B cell (primary cell): ENCODE measurements at regions not wholly inside any gene's neighbourhood (a gene's known extent, or its start where the extent isn't known, plus 50 kb on each side); places are given as distances from the start of the nearest gene placed in this dataset.

ENCODE experiments used
- ATAC-seq: fragments of 200-7000 bp; cut with Tn5 transposase; one replicate; pipeline ENCODE4 v1.10.0; 2021; ENCODE audit warnings: low read depth, mild to moderate bottlenecking, moderate number of reproducible peaks, moderate library complexity
- CTCF ChIA-PET: fragments of 350-600 bp; sonication (Branson Sonifier 250); formaldehyde crosslinking; loops from one replicate; lab custom pipeline; 2021; ENCODE audit warnings: antibody characterized with exemption, inconsistent platforms; lab: Charles Lee
- POLR2A ChIA-PET: fragments of 350-600 bp; sonication (Branson Sonifier 250); formaldehyde crosslinking; loops from one replicate; lab custom pipeline; 2021; ENCODE audit warnings: antibody characterized with exemption; lab: Charles Lee
- DNase-seq: peaks from one replicate; pipeline ENCODE4 v3.0.0; 2013
- H2AFZ ChIP-seq: 2 replicates; pipeline ENCODE4 v1.6.1; 2012; ENCODE audit warnings: mild to moderate bottlenecking, low read depth, low read length; ENCODE audit not compliant: insufficient read depth, poor library complexity, severe bottlenecking
- H3K27ac ChIP-seq, 2 donors: 1 replicate in 1 of 2; 2 replicates in 1 of 2; pipeline ENCODE4 v1.5.1; 2012 to 2013; ENCODE audit warnings: low read length in 2 of 2, mild to moderate bottlenecking in 2 of 2, moderate library complexity in 1 of 2
- H3K27me3 ChIP-seq, 4 experiments: fragments of 200-600 bp in 1 of 4; sonication (generic) in 1 of 4; replicated peaks in 1 of 4; 1 replicate in 2 of 4; 2 replicates in 2 of 4; pipeline versions ENCODE4 v1.6.1 to v1.7.0; 2013 to 2016; ENCODE audit warnings: low read length in 3 of 4, mild to moderate bottlenecking in 2 of 4, mixed read lengths in 1 of 4, moderate library complexity in 1 of 4; ENCODE audit not compliant: insufficient read depth in 4 of 4, control insufficient read depth in 3 of 4; ENCODE audit errors: control extremely low read depth in 1 of 4
- H3K36me3 ChIP-seq, 2 experiments: replicated peaks in 1 of 2; 1 replicate in 1 of 2; 2 replicates in 1 of 2; pipeline versions ENCODE4 v1.6.1 to v1.7.1; 2013; ENCODE audit warnings: low read length in 1 of 2; ENCODE audit not compliant: insufficient read depth in 2 of 2, control insufficient read depth in 1 of 2; ENCODE audit errors: control extremely low read depth in 1 of 2, extremely low read depth in 1 of 2
- H3K4me1 ChIP-seq, 2 donors: fragments of 200-600 bp in 1 of 2; sonication (generic) in 1 of 2; 1 replicate in 1 of 2; 2 replicates in 1 of 2; pipeline versions ENCODE4 v1.5.1 to v1.6.1; 2013 to 2017; ENCODE audit warnings: low read length in 2 of 2; ENCODE audit not compliant: control insufficient read depth in 2 of 2, insufficient read depth in 2 of 2
- H3K4me2 ChIP-seq: replicated peaks from 2 replicates; pipeline ENCODE3; 2012; ENCODE audit warnings: mild to moderate bottlenecking, low read depth, low read length; ENCODE audit not compliant: poor library complexity, severe bottlenecking
- H3K4me3 ChIP-seq, 5 experiments: fragments of 200-600 bp in 1 of 5; sonication (generic) in 1 of 5; 1 replicate in 3 of 5; 2 replicates in 2 of 5; pipeline versions ENCODE4 v1.5.1 to v1.7.0; 2011 to 2016; ENCODE audit warnings: low read length in 4 of 5, mild to moderate bottlenecking in 4 of 5, low read depth in 2 of 5, control low read depth in 1 of 5, moderate library complexity in 1 of 5; ENCODE audit not compliant: insufficient read depth in 1 of 5; ENCODE audit errors: control extremely low read depth in 1 of 5, extremely low read depth in 1 of 5
- H3K79me2 ChIP-seq: fragments of 200-600 bp; sonication (generic); one replicate; pipeline ENCODE4 v1.6.0; 2016; ENCODE audit warnings: low read length; ENCODE audit not compliant: control insufficient read depth, insufficient read depth
- H3K9ac ChIP-seq: fragments of 200-600 bp; sonication (generic); 2 replicates; pipeline ENCODE4 v1.6.1; 2017; ENCODE audit warnings: mild to moderate bottlenecking, low read length, moderate library complexity
- H3K9me3 ChIP-seq, 3 donors: one replicate each; pipeline versions ENCODE4 v1.6.1 to v1.7.1; 2013; ENCODE audit warnings: low read length in 2 of 3; ENCODE audit not compliant: control insufficient read depth in 2 of 3, insufficient read depth in 1 of 3; ENCODE audit errors: control extremely low read depth in 1 of 3
- H4K20me1 ChIP-seq: 2 replicates; pipeline ENCODE4 v1.6.0; 2012; ENCODE audit warnings: mild to moderate bottlenecking, low read length; ENCODE audit not compliant: insufficient read depth, control insufficient read depth, poor library complexity, severe bottlenecking
- H3K27ac Mint-ChIP-seq: one replicate; pipeline ENCODE4 v1.8.0; 2021; ENCODE audit warnings: mixed read lengths
- H3K27me3 Mint-ChIP-seq: one replicate; pipeline ENCODE4 v1.8.0; 2021; ENCODE audit warnings: mixed read lengths
- H3K4me1 Mint-ChIP-seq: one replicate; pipeline ENCODE4 v1.8.0; 2021; ENCODE audit warnings: mixed read lengths
- H3K4me3 Mint-ChIP-seq: one replicate; pipeline ENCODE4 v1.8.0; 2021; ENCODE audit warnings: mixed read lengths
- H3K9me3 Mint-ChIP-seq: one replicate; pipeline ENCODE4 v1.8.0; 2022; ENCODE audit warnings: mixed read lengths; ENCODE audit not compliant: insufficient read depth
- CTCF ChIP-seq: fragments of 200-600 bp; IDR thresholded peaks from one replicate; pipeline ENCODE4 v1.8.0; 2022; ENCODE audit warnings: antibody characterized with exemption, mild to moderate bottlenecking
- EZH2 ChIP-seq: IDR thresholded peaks from 2 replicates; pipeline ENCODE4 v1.6.1; 2012; ENCODE audit warnings: borderline replicate concordance, low read depth, mild to moderate bottlenecking, moderate library complexity, low read length; ENCODE audit not compliant: insufficient read depth, poor library complexity, severe bottlenecking
- WGBS: methylation state at CpG from one replicate; pipeline ENCODE4 v1.1.5; 2013; ENCODE audit warnings: missing lambda C conversion rate; ENCODE audit not compliant: insufficient coverage; 5-methylcytosine and 5-hydroxymethylcytosine counted together
- intact Hi-C: fragments of 100-400 bp; cut with micrococcal nuclease; formaldehyde crosslinking; loops from one replicate; pipeline ENCODE4 v1.10.0; 2022

DNA sequence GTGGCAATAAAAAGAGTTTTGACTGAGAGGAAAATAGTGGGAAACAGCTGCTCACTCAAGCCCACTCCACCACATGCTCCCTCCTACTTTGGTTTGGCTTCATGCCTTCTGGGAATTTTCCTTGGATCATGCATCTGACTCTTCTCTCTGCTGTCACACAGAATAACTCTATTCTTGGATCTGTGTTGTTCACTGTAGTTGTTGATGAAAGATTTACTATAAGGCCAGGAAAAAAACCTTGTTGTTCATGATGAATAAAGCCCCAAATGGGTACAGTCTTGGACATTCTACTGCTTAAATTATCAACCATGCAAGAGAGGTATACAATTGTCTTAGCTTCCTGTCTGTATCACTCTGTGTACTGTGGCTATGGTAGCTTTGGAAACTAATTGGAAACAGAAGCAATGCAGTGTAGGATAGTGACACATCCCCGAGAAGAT, 70.5 kb downstream of the TMX1 start:
- TF ChIP-seq CTCF, result no peak
- no peak for TF ChIP-seq EZH2
- Histone ChIP-seq H3K27ac (no peak overlapping the region), H3K4me3 (no peak overlapping the region), H2AFZ (no peak overlapping the region), H3K27me3 (peaks cover 0 to 4% (median 0%) of the 10 kb centered on the region in 4 experiments), H3K9ac (no peak overlapping the region), H3K79me2 (no peaks in the 10 kb centered on the region), H3K36me3 (no peaks in the 10 kb centered on the region), H3K4me1 (no peaks in the 10 kb centered on the region), H3K4me2 (no peak overlapping the region), H4K20me1 (no peaks in the 10 kb centered on the region), H3K9me3 (no peaks in the 10 kb centered on the region)
- ATAC-seq (no peak), DNase-seq (no peak)
- no CpG with 5 or more reads among the region's 1 CpG for WGBS
- CTCF ChIA-PET, result no interaction called here
- intact Hi-C loops, result no loop called here
- H3K9me3 Mint-ChIP-seq, result no peaks in the 10 kb centered on the region
- peaks cover 4% of the 10 kb centered on the region for H3K27me3 Mint-ChIP-seq
- POLR2A ChIA-PET, result no interaction called here
- no peak overlapping the region for H3K4me3 Mint-ChIP-seq
- no peaks in the 10 kb centered on the region for H3K4me1 Mint-ChIP-seq
- H3K27ac Mint-ChIP-seq, result no peak overlapping the region

GRCh38 chr14:51314321-51315015, 74.4 kb downstream of the TMX1 start:
- Mint-ChIP-seq H3K27ac (no peak overlapping the region), H3K4me3 (no peak overlapping the region), H3K9me3 (no peaks in the 10 kb centered on the region), H3K27me3 (peaks cover 3% of the 10 kb centered on the region), H3K4me1 (no peaks in the 10 kb centered on the region)
- Histone ChIP-seq H3K9me3 (no peaks in the 10 kb centered on the region), H3K27me3 (peaks cover 0 to 4% (median 0%) of the 10 kb centered on the region in 4 experiments), H3K79me2 (no peaks in the 10 kb centered on the region), H3K9ac (no peak overlapping the region), H4K20me1 (no peaks in the 10 kb centered on the region), H2AFZ (no peak overlapping the region), H3K36me3 (no peaks in the 10 kb centered on the region), H3K4me2 (no peak overlapping the region), H3K4me3 (no peak overlapping the region), H3K4me1 (no peaks in the 10 kb centered on the region), H3K27ac (no peak overlapping the region)
- intact Hi-C loops, result no loop called here
- ATAC-seq (no peak), DNase-seq (no peak)
- POLR2A ChIA-PET, result no interaction called here
- CTCF ChIA-PET, result no interaction called here
- no CpG with 5 or more reads among the region's 4 CpGs for WGBS
- TF ChIP-seq CTCF (no peak), EZH2 (no peak)
